HG03575 (cell line): ENCODE measurements at regions not wholly inside any gene's neighbourhood (a gene's known extent, or its start where the extent isn't known, plus 50 kb on each side); places are given as distances from the start of the nearest gene placed in this dataset.

Experiments
- ATAC-seq: cut with Tn5 transposase; IDR thresholded peaks from one replicate; pipeline ENCODE4 v1.9.1; 2021; ENCODE audit not compliant: unreplicated experiment, insufficient number of reproducible peaks, low FRiP score; ENCODE audit errors: extremely low read depth

GRCh38 chr11:90916706-90917105 lies 693.9 kb upstream of the CHORDC1 start:
- ATAC-seq = no peak

- no peak for ATAC-seq
Measured at GRCh38 chr11:90913131-90913668, 690.4 kb upstream of the CHORDC1 start.

GRCh38 chr11:90912631-90913030 lies 689.8 kb upstream of the CHORDC1 start:
- ATAC-seq = no peak

- ATAC-seq = no peak
Measured at GRCh38 chr11:90911192-90911591, 688.3 kb upstream of the CHORDC1 start.

- no peak for ATAC-seq
Measured at GRCh38 chr11:90908074-90908473, 685.2 kb upstream of the CHORDC1 start.

- no peak for ATAC-seq
Measured at GRCh38 chr11:90895850-90896249, 673.0 kb upstream of the CHORDC1 start.

GRCh38 chr11:90890347-90890746 lies 667.5 kb upstream of the CHORDC1 start:
- ATAC-seq = no peak

GRCh38 chr11:90884181-90884580 lies 661.3 kb upstream of the CHORDC1 start:
- no peak for ATAC-seq

GRCh38 chr11:90874986-90875385 lies 652.1 kb upstream of the CHORDC1 start:
- no peak for ATAC-seq

- no peak for ATAC-seq
Measured at GRCh38 chr11:90874281-90874680, 651.4 kb upstream of the CHORDC1 start.

- no peak for ATAC-seq
Measured at GRCh38 chr11:90867416-90867815, 644.6 kb upstream of the CHORDC1 start.

- no peak for ATAC-seq
Measured at GRCh38 chr11:90856790-90857189, 633.9 kb upstream of the CHORDC1 start.

- ATAC-seq = no peak
Measured at GRCh38 chr11:90855531-90855930, 632.7 kb upstream of the CHORDC1 start.

- ATAC-seq = no peak
Measured at GRCh38 chr11:90851196-90851595, 628.3 kb upstream of the CHORDC1 start.

- no peak for ATAC-seq
Measured at GRCh38 chr11:90849312-90849711, 626.5 kb upstream of the CHORDC1 start.

- no peak for ATAC-seq
Measured at GRCh38 chr11:90847268-90847886, 624.5 kb upstream of the CHORDC1 start.

- ATAC-seq = no peak
Measured at GRCh38 chr11:90846628-90847027, 623.8 kb upstream of the CHORDC1 start.

GRCh38 chr11:90845799-90846198 lies 623.0 kb upstream of the CHORDC1 start:
- no peak for ATAC-seq

- ATAC-seq = no peak
Measured at GRCh38 chr11:90845126-90845525, 622.3 kb upstream of the CHORDC1 start.

GRCh38 chr11:90844041-90844440 lies 621.2 kb upstream of the CHORDC1 start:
- ATAC-seq = no peak

- no peak for ATAC-seq
Measured at GRCh38 chr11:90842681-90843080, 619.8 kb upstream of the CHORDC1 start.
